Endothelial cell of umbilical vein (primary cell): ENCODE measurements at regions not wholly inside any gene's neighbourhood (a gene's known extent, or its start where the extent isn't known, plus 50 kb on each side); places are given as distances from the start of the nearest gene placed in this dataset.

Experiments used
- EZH2 ChIP-seq: IDR thresholded peaks from 2 replicates; pipeline ENCODE4 v1.6.1; 2012; ENCODE audit warnings: borderline replicate concordance, low read depth, mild to moderate bottlenecking, moderate library complexity, low read length, inconsistent platforms; ENCODE audit not compliant: severe bottlenecking
- JUN ChIP-seq: IDR thresholded peaks from 2 replicates; pipeline ENCODE4 v1.6.1; 2011; ENCODE audit warnings: borderline replicate concordance, low read depth; ENCODE audit not compliant: insufficient read length, insufficient read depth
- POLR2A ChIP-seq: IDR thresholded peaks from 2 replicates; pipeline ENCODE4 v1.6.1; 2012; ENCODE audit warnings: low read depth, mild to moderate bottlenecking, control low read depth, low read length
- POLR2AphosphoS5 ChIP-seq: IDR thresholded peaks from 2 replicates; pipeline ENCODE4 v1.6.1; 2012; ENCODE audit warnings: low read depth, mild to moderate bottlenecking, control low read depth, low read length, moderate library complexity; ENCODE audit not compliant: insufficient read depth
- TF ChIP-seq, protein P1 (sequence below): IDR thresholded peaks from 2 replicates; pipeline ENCODE4 v1.6.1; 2011; ENCODE audit not compliant: insufficient read depth, insufficient read length
- TF ChIP-seq, protein P2 (sequence below), 2 donors: IDR thresholded peaks; 1 replicate in 1 of 2; 2 replicates in 1 of 2; pipeline ENCODE4 v1.5.1; 2011; ENCODE audit warnings: low read length in 2 of 2, mild to moderate bottlenecking in 2 of 2, moderate library complexity in 2 of 2, control low read depth in 1 of 2, inconsistent platforms in 1 of 2, low read depth in 1 of 2; ENCODE audit not compliant: insufficient read depth in 1 of 2; ENCODE audit errors: extremely low read depth in 1 of 2

DNA sequence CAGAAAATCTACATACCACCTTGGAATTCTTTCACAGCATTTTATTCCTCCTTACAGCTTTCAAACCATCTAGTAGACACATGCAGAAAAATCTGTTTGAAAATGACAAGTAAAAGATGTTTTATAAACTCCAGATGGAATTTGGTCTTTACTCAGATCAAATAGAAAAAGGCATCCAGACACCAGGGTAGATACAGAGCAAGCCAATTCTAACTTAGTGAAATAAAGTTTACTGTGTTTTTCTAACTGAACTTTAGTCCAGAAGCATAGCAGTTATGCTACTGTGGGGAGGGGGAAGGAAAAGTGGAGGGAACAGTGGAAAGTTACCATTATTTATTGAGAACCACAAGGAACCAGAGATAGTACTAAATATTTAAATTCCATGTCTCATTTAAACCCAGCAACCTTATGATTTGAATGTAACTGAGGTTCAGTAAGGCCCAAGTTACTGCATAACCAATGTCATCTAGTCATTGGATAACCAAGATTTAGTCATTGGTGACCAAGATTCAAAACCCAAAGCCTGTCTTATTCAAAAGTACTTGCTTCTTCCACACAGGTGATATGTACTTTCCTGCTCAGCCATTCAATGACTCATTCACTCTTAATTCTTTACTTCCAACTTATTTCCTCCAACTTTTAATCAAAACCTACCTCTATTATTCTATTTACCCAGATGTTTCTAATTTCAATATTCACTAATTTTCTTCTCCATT, 57.7 kb downstream of the RAD51AP2 start:
- TF ChIP-seq, protein P1, sequence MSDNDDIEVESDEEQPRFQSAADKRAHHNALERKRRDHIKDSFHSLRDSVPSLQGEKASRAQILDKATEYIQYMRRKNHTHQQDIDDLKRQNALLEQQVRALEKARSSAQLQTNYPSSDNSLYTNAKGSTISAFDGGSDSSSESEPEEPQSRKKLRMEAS, result no peak
- TF ChIP-seq, protein P2, sequence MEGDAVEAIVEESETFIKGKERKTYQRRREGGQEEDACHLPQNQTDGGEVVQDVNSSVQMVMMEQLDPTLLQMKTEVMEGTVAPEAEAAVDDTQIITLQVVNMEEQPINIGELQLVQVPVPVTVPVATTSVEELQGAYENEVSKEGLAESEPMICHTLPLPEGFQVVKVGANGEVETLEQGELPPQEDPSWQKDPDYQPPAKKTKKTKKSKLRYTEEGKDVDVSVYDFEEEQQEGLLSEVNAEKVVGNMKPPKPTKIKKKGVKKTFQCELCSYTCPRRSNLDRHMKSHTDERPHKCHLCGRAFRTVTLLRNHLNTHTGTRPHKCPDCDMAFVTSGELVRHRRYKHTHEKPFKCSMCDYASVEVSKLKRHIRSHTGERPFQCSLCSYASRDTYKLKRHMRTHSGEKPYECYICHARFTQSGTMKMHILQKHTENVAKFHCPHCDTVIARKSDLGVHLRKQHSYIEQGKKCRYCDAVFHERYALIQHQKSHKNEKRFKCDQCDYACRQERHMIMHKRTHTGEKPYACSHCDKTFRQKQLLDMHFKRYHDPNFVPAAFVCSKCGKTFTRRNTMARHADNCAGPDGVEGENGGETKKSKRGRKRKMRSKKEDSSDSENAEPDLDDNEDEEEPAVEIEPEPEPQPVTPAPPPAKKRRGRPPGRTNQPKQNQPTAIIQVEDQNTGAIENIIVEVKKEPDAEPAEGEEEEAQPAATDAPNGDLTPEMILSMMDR (IDR thresholded peaks at IDR 0.05; ENCODE audit: extremely low read depth in 1 of 2, insufficient read depth in 1 of 2, low read depth in 1 of 2, low read length in 2 of 2), result no peak
- no peak for TF ChIP-seq EZH2
- TF ChIP-seq POLR2AphosphoS5, result no peak
- no peak for TF ChIP-seq POLR2A
- no peak for TF ChIP-seq JUN
